RWPE1 (cell line): ENCODE measurements at regions not wholly inside any gene's neighbourhood (a gene's known extent, or its start where the extent isn't known, plus 50 kb on each side); places are given as distances from the start of the nearest gene placed in this dataset.

Source experiments
- CTCF ChIA-PET: fragments of 350-600 bp; sonication (Branson Sonifier 250); formaldehyde crosslinking; extraction: SDS; loops from one replicate; lab custom pipeline; 2021; lab: Yijun Ruan, JAX
- POLR2A ChIA-PET: fragments of 400-600 bp; formaldehyde crosslinking; extraction: SDS; loops from one replicate; lab custom pipeline; 2020; ENCODE audit warnings: antibody characterized with exemption; ENCODE audit not compliant: low non-redundant PET; lab: Yijun Ruan, JAX
- DNase-seq: peaks from one replicate; pipeline ENCODE4 v3.0.0; 2012; ENCODE audit warnings: low spot score
- H3K27ac ChIP-seq: fragments of 450-650 bp; 2 replicates; pipeline ENCODE4 v1.5.1; 2017
- TF ChIP-seq, protein P1 (sequence below): fragments of 450-650 bp; conservative IDR thresholded peaks from 2 replicates; pipeline ENCODE4 v1.5.1; 2017; ENCODE audit warnings: low read depth, mild to moderate bottlenecking

- DNase-seq = no peak
- H3K27ac ChIP-seq = no peak overlapping the region
- ChIA-PET POLR2A (no interaction called here), CTCF (interaction anchor here (0.7 kb wide), 1 partner anchor 588 kb away, joined by 3 read pairs; no protein-coding TSS in a partner anchor)
- TF ChIP-seq, protein P1, sequence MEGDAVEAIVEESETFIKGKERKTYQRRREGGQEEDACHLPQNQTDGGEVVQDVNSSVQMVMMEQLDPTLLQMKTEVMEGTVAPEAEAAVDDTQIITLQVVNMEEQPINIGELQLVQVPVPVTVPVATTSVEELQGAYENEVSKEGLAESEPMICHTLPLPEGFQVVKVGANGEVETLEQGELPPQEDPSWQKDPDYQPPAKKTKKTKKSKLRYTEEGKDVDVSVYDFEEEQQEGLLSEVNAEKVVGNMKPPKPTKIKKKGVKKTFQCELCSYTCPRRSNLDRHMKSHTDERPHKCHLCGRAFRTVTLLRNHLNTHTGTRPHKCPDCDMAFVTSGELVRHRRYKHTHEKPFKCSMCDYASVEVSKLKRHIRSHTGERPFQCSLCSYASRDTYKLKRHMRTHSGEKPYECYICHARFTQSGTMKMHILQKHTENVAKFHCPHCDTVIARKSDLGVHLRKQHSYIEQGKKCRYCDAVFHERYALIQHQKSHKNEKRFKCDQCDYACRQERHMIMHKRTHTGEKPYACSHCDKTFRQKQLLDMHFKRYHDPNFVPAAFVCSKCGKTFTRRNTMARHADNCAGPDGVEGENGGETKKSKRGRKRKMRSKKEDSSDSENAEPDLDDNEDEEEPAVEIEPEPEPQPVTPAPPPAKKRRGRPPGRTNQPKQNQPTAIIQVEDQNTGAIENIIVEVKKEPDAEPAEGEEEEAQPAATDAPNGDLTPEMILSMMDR = no peak
These were observed 670.3 kb downstream of the GALR1 start for GRCh38 chr18:77919923-77920322.

DNA sequence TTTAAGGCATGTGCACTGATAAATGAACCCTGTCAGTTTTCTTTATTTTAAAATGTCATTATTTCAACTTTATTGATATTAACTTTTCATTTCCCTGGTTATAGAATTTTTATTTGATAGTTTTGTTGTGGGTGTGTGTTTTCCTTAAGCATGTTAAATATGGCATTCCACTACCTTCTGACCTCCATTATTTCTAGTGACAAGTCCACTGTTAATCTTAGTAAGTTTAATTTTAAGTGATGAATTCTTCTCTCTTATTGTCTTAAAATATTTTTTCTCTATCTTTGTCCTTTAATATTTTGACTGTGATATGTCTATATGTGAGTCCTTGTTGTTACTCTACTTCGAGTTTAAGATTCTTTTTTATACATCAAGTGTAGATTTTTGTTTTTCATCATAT, 685.7 kb downstream of the GALR1 start:
- TF ChIP-seq, protein P1 = no peak
- ChIA-PET POLR2A (no interaction called here), CTCF (no interaction called here)
- no peak overlapping the region for H3K27ac ChIP-seq
- DNase-seq = no peak

GRCh38 chr18:77940566-77940965, 690.9 kb downstream of the GALR1 start:
- TF ChIP-seq, protein P1 = no peak
- ChIA-PET CTCF (no interaction called here), POLR2A (no interaction called here)
- no peak for DNase-seq
- H3K27ac ChIP-seq = no peak overlapping the region

DNA sequence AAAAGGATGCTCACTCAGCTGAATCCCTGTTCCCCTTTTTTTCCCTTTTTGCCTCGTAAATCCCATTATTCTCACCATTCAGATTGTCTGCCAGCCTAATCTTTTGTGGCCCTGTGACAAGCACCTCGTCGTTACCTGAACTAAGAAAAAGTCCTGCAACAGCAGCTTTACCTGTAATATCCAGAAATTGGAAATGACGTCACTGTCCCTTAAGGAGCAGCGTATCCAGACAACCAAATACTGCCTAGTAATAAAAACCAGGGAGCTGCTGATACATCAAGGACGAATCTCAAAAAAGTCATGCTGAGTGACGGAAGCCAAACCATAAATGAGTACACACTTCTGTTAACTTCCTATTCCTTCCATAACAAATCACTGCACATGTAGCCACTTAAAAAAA, 694.9 kb downstream of the GALR1 start:
- CTCF ChIA-PET = no interaction called here
- no peak for DNase-seq
- POLR2A ChIA-PET = no interaction called here
- no peak overlapping the region for H3K27ac ChIP-seq
- TF ChIP-seq, protein P1 = no peak

DNA sequence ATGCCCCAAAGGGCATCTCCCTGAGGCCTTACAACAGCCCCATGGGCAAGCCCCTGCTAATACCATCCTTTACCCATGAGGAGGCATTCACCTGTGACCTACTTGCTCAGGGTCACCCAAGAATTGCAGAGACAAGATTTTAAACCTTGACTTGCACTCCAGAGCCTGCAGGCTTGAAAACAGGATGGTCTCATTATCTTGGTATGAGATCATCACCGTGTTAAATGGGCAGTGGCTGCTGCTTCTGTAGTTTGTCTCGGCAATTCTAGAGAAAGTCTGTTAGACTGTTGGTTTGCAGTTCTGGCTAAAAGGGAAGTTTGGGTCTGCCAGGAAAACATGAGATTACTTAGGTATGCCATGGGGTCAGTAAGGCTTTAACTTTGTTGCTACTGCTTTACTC, 698.9 kb downstream of the GALR1 start:
- CTCF ChIA-PET = no interaction called here
- DNase-seq = no peak
- POLR2A ChIA-PET = no interaction called here
- H3K27ac ChIP-seq = no peak overlapping the region
- TF ChIP-seq, protein P1 = no peak

DNA sequence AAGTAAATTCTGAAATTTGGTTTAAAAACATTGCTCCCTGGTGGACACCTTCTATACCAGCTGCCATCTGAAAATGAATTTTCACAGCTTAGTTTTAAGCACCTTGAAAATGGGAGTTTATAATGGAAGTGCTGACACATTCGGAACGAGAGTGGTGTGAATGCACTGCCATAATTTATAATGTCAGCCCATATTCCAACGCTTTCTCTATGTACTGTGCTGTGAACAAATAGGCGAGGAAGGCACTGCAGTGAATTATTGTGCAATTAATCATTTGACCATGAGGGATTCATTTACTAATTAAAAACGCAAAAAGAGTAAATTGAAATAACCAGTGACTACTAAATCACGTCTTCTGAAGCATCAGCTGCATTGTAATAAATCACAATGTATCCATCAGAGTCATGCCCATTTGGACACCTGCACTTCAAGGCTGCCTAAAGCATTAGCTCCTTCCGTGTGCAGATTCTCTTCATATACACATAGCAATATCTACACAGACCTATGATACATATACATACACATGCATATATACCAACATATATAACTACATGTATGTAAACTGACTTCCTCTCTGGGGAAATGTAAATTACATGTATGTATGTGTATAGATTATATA, 699.8 kb downstream of the GALR1 start:
- ChIA-PET CTCF (no interaction called here), POLR2A (no interaction called here)
- H3K27ac ChIP-seq = no peak overlapping the region
- no peak for DNase-seq
- TF ChIP-seq, protein P1 = no peak
